A549 (cell line): ENCODE measurements at regions not wholly inside any gene's neighbourhood (a gene's known extent, or its start where the extent isn't known, plus 50 kb on each side); places are given as distances from the start of the nearest gene placed in this dataset.

Experiments
- ATAC-seq, 2 experiments: fragments of 200-7000 bp in 1 of 2; fragments of >200 bp in 1 of 2; cut with Nextera tagmentation in 1 of 2; cut with Tn5 transposase in 1 of 2; 3 replicates each; pipeline versions ENCODE4 v1.8.0 to v1.9.1; 2018 to 2020; ENCODE audit warnings: mild to moderate bottlenecking in 1 of 2, moderate library complexity in 1 of 2
- CTCF ChIA-PET: fragments of 300-600 bp; sonication (Branson Sonifier 250); formaldehyde crosslinking; extraction: SDS; loops from one replicate; lab custom pipeline; 2021; ENCODE audit warnings: antibody characterized with exemption, inconsistent platforms; lab: Yijun Ruan, JAX
- POLR2A ChIA-PET: fragments of 350-600 bp; formaldehyde crosslinking; extraction: SDS; loops from one replicate; lab custom pipeline; 2021; ENCODE audit warnings: antibody characterized with exemption, inconsistent platforms; lab: Yijun Ruan, JAX
- DNase-seq, 2 experiments: peaks; one replicate each; pipeline versions ENCODE4 v3.0.0 to v3.0.0-alpha.2; 2011 to 2016; ENCODE audit warnings: low read depth in 1 of 2, low spot score in 1 of 2
- FAIRE-seq: peaks from 2 replicates; lab custom pipeline; 2011; peaks lifted over from hg19 to GRCh38; lab: Jason Lieb, UNC
- H3K27ac ChIP-seq, 2 experiments: fragments of >200 bp; sonication (Bioruptor Twin); formaldehyde crosslinking; 3 replicates each; pipeline ENCODE4 v1.5.1; 2016 to 2017
- H3K4me1 ChIP-seq: fragments of >200 bp; sonication (Bioruptor Twin); formaldehyde crosslinking; 3 replicates; pipeline ENCODE4 v1.6.1; 2016
- H3K4me2 ChIP-seq: fragments of >200 bp; sonication (Bioruptor Twin); formaldehyde crosslinking; 3 replicates; pipeline ENCODE4 v1.6.1; 2016
- H3K4me3 ChIP-seq: fragments of >200 bp; sonication (Bioruptor Twin); formaldehyde crosslinking; 3 replicates; pipeline ENCODE4 v1.5.1; 2016
- H3K9me3 ChIP-seq: fragments of >200 bp; sonication (Bioruptor Twin); formaldehyde crosslinking; 3 replicates; pipeline ENCODE4 v1.6.1; 2016
- BHLHE40 ChIP-seq: IDR thresholded peaks from 2 replicates; pipeline ENCODE4 v1.6.1; 2012; ENCODE audit warnings: low read depth, low read length, inconsistent platforms
- CEBPB ChIP-seq, 2 experiments: fragments of >200 bp in 1 of 2; sonication (Bioruptor Twin) in 1 of 2; formaldehyde crosslinking in 1 of 2; IDR thresholded peaks; 2 replicates each; pipeline ENCODE4 v1.6.1; 2012 to 2016
- ELK1 ChIP-seq: fragments of 150-350 bp; IDR thresholded peaks from 2 replicates; pipeline ENCODE4 v1.6.1; 2014; ENCODE audit warnings: low read depth, mild to moderate bottlenecking, low read length
- EP300 ChIP-seq, 2 experiments: fragments of >200 bp; sonication (Bioruptor Twin); formaldehyde crosslinking; IDR thresholded peaks; 2 replicates in 1 of 2; 3 replicates in 1 of 2; pipeline ENCODE4 v1.6.1; 2016 to 2017
- ESRRA ChIP-seq: fragments of 150-350 bp; IDR thresholded peaks from 2 replicates; pipeline ENCODE4 v1.6.1; 2014; ENCODE audit warnings: mild to moderate bottlenecking, low read length, borderline replicate concordance
- FOSB ChIP-seq: fragments of 250-450 bp; sonication (Bioruptor Pico); IDR thresholded peaks from 2 replicates; pipeline ENCODE4 v1.5.0; 2020; ENCODE audit warnings: mild to moderate bottlenecking, moderate library complexity
- FOSL2 ChIP-seq, 2 experiments: fragments of 450-650 bp in 1 of 2; fragments of >200 bp in 1 of 2; sonication (Bioruptor Twin) in 1 of 2; formaldehyde crosslinking; IDR thresholded peaks; 2 replicates each; pipeline versions ENCODE4 v1.5.0 to v1.6.1; 2016 to 2020; ENCODE audit warnings: mild to moderate bottlenecking in 1 of 2, moderate library complexity in 1 of 2
- FOXS1 ChIP-seq: fragments of 250-450 bp; sonication (Bioruptor Pico); IDR thresholded peaks from 2 replicates; pipeline ENCODE4 v1.5.0; 2020; ENCODE audit warnings: mild to moderate bottlenecking, moderate library complexity
- GATA3 ChIP-seq: IDR thresholded peaks from 2 replicates; pipeline ENCODE4 v1.6.1; 2012; ENCODE audit warnings: borderline replicate concordance
- HDAC2 ChIP-seq: fragments of 200-600 bp; sonication (generic); IDR thresholded peaks from 2 replicates; pipeline ENCODE4 v1.6.1; 2016
- HMGXB4 ChIP-seq: fragments of 250-450 bp; sonication (Bioruptor Pico); IDR thresholded peaks from 2 replicates; pipeline ENCODE4 v1.5.0; 2021; ENCODE audit warnings: mild to moderate bottlenecking, moderate library complexity, borderline replicate concordance
- HOXA7 ChIP-seq: fragments of 250-450 bp; sonication (Bioruptor Pico); IDR thresholded peaks from 2 replicates; pipeline ENCODE4 v1.5.0; 2020; ENCODE audit warnings: mild to moderate bottlenecking, moderate library complexity
- HOXB13 ChIP-seq: fragments of 250-450 bp; sonication (Bioruptor Pico); IDR thresholded peaks from 2 replicates; pipeline ENCODE4 v1.5.0; 2020; ENCODE audit warnings: low read depth, mild to moderate bottlenecking, moderate library complexity
- HOXB5 ChIP-seq: fragments of 250-450 bp; sonication (Bioruptor Pico); IDR thresholded peaks from 2 replicates; pipeline ENCODE4 v1.5.0; 2020; ENCODE audit warnings: mild to moderate bottlenecking, moderate library complexity
- MAX ChIP-seq: IDR thresholded peaks from 2 replicates; pipeline ENCODE4 v1.6.1; 2012
- MAZ ChIP-seq: fragments of 150-350 bp; IDR thresholded peaks from 2 replicates; pipeline ENCODE4 v1.6.1; 2014; ENCODE audit warnings: antibody characterized with exemption, low read depth, low read length, borderline replicate concordance
- NFE2L2 ChIP-seq: fragments of 150-350 bp; conservative IDR thresholded peaks from 2 replicates; pipeline ENCODE4 v1.6.1; 2014; ENCODE audit warnings: low read length
- PBX3 ChIP-seq: IDR thresholded peaks from 2 replicates; pipeline ENCODE4 v1.6.1; 2012
- POLR2A ChIP-seq: IDR thresholded peaks from 2 replicates; pipeline ENCODE4 v1.6.1; 2012; ENCODE audit warnings: mild to moderate bottlenecking, low read length
- POLR2AphosphoS2 ChIP-seq: conservative IDR thresholded peaks from 2 replicates; pipeline ENCODE4 v1.6.1; 2012; ENCODE audit warnings: low read length, improper control_type of control experiment, inconsistent platforms
- RAD21 ChIP-seq, 2 experiments: fragments of >200 bp in 1 of 2; sonication (Bioruptor Twin) in 1 of 2; formaldehyde crosslinking in 1 of 2; IDR thresholded peaks in 1 of 2; conservative IDR thresholded peaks in 1 of 2; 2 replicates in 1 of 2; 3 replicates in 1 of 2; pipeline ENCODE4 v1.6.1; 2012 to 2018; ENCODE audit warnings: inconsistent platforms in 1 of 2
- REST ChIP-seq: fragments of 200-600 bp; sonication (generic); IDR thresholded peaks from 2 replicates; pipeline ENCODE4 v1.6.1; 2016; ENCODE audit warnings: antibody characterized with exemption, mild to moderate bottlenecking, moderate library complexity
- RFX5 ChIP-seq: fragments of 450-650 bp; IDR thresholded peaks from 2 replicates; pipeline ENCODE4 v1.7.1; 2014; ENCODE audit warnings: antibody characterized with exemption, mild to moderate bottlenecking, moderate library complexity
- SMC3 ChIP-seq: fragments of >200 bp; sonication (Bioruptor Twin); formaldehyde crosslinking; IDR thresholded peaks from 3 replicates; pipeline ENCODE4 v1.6.1; 2018; ENCODE audit warnings: inconsistent platforms
- SREBF2 ChIP-seq: fragments of 450-650 bp; IDR thresholded peaks from 2 replicates; pipeline ENCODE4 v1.6.1; 2014; ENCODE audit warnings: mild to moderate bottlenecking, moderate library complexity
- TFCP2L1 ChIP-seq: fragments of 250-450 bp; sonication (Bioruptor Pico); IDR thresholded peaks from 2 replicates; pipeline ENCODE4 v1.5.0; 2021; ENCODE audit warnings: mild to moderate bottlenecking
- ZC3H11A ChIP-seq: fragments of 450-650 bp; IDR thresholded peaks from 2 replicates; pipeline ENCODE4 v1.6.1; 2014; ENCODE audit warnings: antibody characterized with exemption, mild to moderate bottlenecking
- ZFP36 ChIP-seq: fragments of 450-650 bp; IDR thresholded peaks from 2 replicates; pipeline ENCODE4 v1.6.1; 2014; ENCODE audit warnings: borderline replicate concordance; ENCODE audit not compliant: partially characterized antibody
- ZSCAN20 ChIP-seq: fragments of 250-450 bp; sonication (Bioruptor Pico); IDR thresholded peaks from 2 replicates; pipeline ENCODE4 v1.8.0; 2022; ENCODE audit warnings: mild to moderate bottlenecking, moderate library complexity
- WGBS: methylation state at CpG from one replicate; pipeline ENCODE4 v1.1.6; 2017; ENCODE audit errors: missing lambda C conversion rate; 5-methylcytosine and 5-hydroxymethylcytosine counted together

GRCh38 chr2:150168595-150169236 lies 318.8 kb downstream of the RND3 start:
- peaks cover 50% of the 10 kb centered on the region for H3K4me1 ChIP-seq
- no peak for TF ChIP-seq REST
- no peak for TF ChIP-seq HOXB13 (CRISPR knock-in tag)
- no peak for TF ChIP-seq ZC3H11A
- no peak for TF ChIP-seq FOSL2 (IDR thresholded peaks at IDR 0.05)
- peak; percentile 36; the same call in 1 of the 2 replicates for TF ChIP-seq FOSL2 (CRISPR knock-in tag; IDR thresholded peaks at IDR 0.05)
- no peak for TF ChIP-seq FOSB
- TF ChIP-seq SREBF2 = no peak
- TF ChIP-seq FOXS1 (CRISPR knock-in tag) = no peak
- no peak for TF ChIP-seq SMC3
- no peak for TF ChIP-seq POLR2AphosphoS2
- H3K9me3 ChIP-seq = 0 out of 3 replicates have a peak, but pooled peaks cover 4% of the 10 kb centered on the region
- CTCF ChIA-PET = interaction anchor here (1.7 kb wide), 1 partner anchor 9 kb away, joined by 3 read pairs; no protein-coding TSS in a partner anchor
- whole genome bisulfite sequencing = 26% methylated on average over 1 of the region's 1 CpG
- peak overlapping the region; percentile 67 for H3K4me2 ChIP-seq
- peak overlapping the region; percentile 86 to 91 for H3K27ac ChIP-seq
- POLR2A ChIA-PET = no interaction called here
- ATAC-seq = no peak
- DNase-seq = no peak
- no peak overlapping the region for H3K4me3 ChIP-seq
- FAIRE-seq = no peak

- peak; percentile 42 to 64; a peak in 4 of 6 replicates for ATAC-seq
- DNase-seq = peak; percentile 15 to 73
- peak overlapping the region; percentile 86 to 91 for H3K27ac ChIP-seq
- peaks cover 47% of the 10 kb centered on the region for H3K4me1 ChIP-seq
- 0 out of 3 replicates have a peak, but pooled peaks cover 4% of the 10 kb centered on the region for H3K9me3 ChIP-seq
- peak overlapping the region; percentile 67 for H3K4me2 ChIP-seq
- no peak overlapping the region for H3K4me3 ChIP-seq
- 10% methylated on average over 2 of the region's 2 CpGs for WGBS
- CTCF ChIA-PET = interaction anchor here (0.9 to 1.7 kb wide), 3 partner anchors 7 to 327 kb away, joined by 3 to 4 read pairs (median 3); no protein-coding TSS in a partner anchor
- POLR2A ChIA-PET = no interaction called here
- no peak for FAIRE-seq
- TF ChIP-seq SMC3 (peak; percentile 29; the same call in 1 of the 3 replicates), HDAC2 (no peak), MAX (peak; percentile 53; the same call in 1 of the 2 replicates), HOXB5 (CRISPR knock-in tag) (no peak), CEBPB (IDR thresholded peaks at IDR 0.05) (peak in 1 of 2 experiments; percentile 70; a peak in 2 of 4 replicates), HOXA7 (CRISPR knock-in tag) (no peak), POLR2A (no peak), RAD21 (conservative IDR thresholded peaks at IDR 0.05 in 1 of 2, IDR thresholded peaks at IDR 0.05 in 1 of 2) (peak; percentile 27 to 53; a peak in 3 of 5 replicates), BHLHE40 (no peak), TFCP2L1 (CRISPR knock-in tag) (no peak), EP300 (IDR thresholded peaks at IDR 0.05) (peak in 1 of 2 experiments; percentile 66; a peak in 1 of 5 replicates), ESRRA (no peak), ZSCAN20 (CRISPR knock-in tag) (no peak), PBX3 (peak; percentile 60; the same call in 1 of the 2 replicates), GATA3 (peak; percentile 91), RFX5 (no peak), HMGXB4 (CRISPR knock-in tag) (no peak), ELK1 (no peak), NFE2L2 (no peak), MAZ (no peak), POLR2AphosphoS2 (no peak), ZFP36 (peak; percentile 15)
Measured at GRCh38 chr2:150167711-150168110, 319.8 kb downstream of the RND3 start.
